ENCODE measurements at regions not wholly inside any gene's neighbourhood (a gene's known extent, or its start where the extent isn't known, plus 50 kb on each side); places are given as distances from the start of the nearest gene placed in this dataset.

GRCh38 chr10:29395409-29395808 lies 106.5 kb downstream of the LYZL1 start:
- no peak for DNase-seq (ENCODE audit: low read depth, low spot score)

DNA sequence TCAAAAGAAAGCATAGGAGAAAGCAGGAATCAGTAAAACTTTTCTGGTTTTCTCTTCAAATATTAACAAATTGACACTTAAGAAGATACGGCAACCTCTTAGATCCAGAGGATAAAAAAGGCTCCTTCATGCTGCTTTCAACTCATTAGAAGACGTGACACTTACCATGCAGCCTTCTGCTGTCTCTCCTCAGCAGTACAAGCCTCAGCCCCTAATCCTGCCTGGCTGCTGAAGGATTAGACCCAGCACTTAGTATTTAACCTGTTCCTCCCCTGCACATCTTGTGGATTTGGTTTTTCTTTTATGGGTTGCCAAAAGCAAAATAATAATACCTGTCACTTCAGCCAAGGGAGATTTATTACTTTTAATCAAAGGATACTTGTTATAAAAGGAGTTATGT lies 108.4 kb downstream of the LYZL1 start:
- DNase-seq (ENCODE audit: low read depth, low spot score), result no peak

DNA sequence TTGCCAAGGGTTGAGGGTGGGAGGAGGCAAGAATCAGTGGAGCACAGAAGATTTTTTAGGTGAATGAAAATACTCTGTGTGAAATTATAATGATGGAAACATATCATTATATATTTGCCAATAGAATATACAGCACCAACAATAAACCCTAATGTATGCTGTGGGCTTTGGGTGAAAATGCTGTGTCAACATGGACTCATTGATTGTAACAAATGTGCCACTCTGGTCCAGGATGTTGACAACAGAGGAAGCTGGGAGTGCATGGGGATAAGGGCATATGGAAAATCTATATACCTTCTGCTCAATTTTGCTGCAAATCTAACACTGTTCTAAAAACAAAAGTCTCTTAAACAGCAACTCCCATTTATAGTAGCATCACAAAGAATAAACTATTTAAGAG lies 114.3 kb downstream of the LYZL1 start:
- DNase-seq (ENCODE audit: low read depth, low spot score), result no peak

GRCh38 chr10:29407280-29407858 lies 118.5 kb downstream of the LYZL1 start:
- no peak for DNase-seq (ENCODE audit: low read depth, low spot score)

Measured in ELF-1 (cell line).